GM21381 (cell line): ENCODE measurements at regions not wholly inside any gene's neighbourhood (a gene's known extent, or its start where the extent isn't known, plus 50 kb on each side); places are given as distances from the start of the nearest gene placed in this dataset.
"Not testable (repeated sequence)": the region's sequence is repeated elsewhere in the genome, so short reads cannot be mapped to it uniquely, and the experiment has no call there.

Experiments
- ATAC-seq: cut with Tn5 transposase; IDR thresholded peaks from one replicate; pipeline ENCODE4 v1.9.1; 2021; ENCODE audit warnings: mild to moderate bottlenecking, moderate library complexity; ENCODE audit not compliant: unreplicated experiment

DNA sequence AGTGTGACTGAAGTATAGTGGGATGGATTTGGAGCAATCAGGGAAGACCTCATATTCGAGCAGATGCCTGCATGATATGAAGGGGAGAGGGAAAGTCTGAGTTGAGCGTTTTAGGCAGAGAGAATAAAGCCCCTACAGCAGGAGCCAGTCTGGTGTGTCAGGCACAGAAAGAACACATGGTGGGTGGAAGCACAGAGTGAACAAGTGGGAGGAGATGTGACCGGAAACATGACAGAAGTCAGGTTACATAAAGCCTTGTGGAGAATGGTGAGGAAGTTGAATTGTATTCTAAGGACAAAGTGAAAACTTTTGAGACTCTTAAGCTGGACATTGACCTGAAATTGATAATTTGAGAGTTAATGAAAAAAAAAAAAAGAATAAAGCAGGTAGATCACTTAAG is 541.0 kb downstream of the PLOD2 start:
- no peak for ATAC-seq

DNA sequence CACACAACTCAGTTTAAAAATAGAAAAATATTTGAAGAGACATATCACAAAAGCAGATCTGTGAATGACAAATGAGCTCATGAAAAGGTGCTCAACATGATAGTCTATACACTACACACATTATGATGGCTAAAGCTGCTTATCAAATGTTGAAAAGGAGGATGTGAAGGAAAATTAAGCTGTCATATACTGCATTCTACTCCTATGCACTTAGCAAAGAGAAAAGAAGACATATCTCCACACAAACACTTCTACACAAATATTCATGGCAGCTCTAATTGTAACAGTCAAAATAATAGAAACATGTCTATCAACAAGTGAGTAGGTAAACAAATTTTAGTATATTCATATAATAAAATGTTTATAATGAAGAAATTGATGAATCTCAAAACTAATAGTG is 540.5 kb downstream of the PLOD2 start:
- no peak for ATAC-seq

DNA sequence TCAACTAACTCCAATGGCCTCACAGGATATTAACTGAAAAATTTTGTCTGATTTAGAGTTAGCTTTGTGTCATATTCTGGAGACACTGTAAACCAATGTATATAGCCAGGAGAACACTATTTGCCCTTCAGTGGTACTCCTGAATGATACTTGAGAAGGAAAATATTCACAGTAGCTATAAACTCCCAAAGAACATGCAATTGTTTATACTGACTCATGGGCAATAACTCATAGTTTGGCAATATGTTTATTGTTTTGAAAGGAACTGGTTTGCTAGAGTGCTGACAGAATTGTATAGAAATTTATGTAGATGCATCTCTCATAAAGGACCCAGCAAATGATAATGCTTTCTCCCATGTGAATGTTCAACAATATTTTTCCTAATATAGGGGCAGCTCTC is 537.6 kb downstream of the PLOD2 start:
- no peak for ATAC-seq

DNA sequence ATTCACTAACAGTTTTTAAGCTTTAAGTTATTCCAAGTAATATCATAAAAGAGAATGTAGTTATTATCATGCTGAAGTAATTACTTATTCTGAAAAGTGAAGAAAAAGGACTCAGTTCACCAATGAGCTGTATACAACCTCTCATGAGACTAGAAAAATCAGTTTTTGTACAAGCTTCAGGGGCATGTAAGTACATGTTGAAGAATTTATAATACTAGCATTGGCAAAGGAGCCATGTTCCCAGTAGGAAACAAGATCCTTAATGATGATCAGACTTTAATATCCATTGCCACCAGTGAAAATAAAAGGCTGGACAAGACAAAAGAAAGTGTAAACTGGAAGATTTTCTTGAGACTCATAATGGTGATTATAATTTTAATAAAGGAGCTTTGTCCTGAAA is 532.8 kb downstream of the PLOD2 start:
- ATAC-seq = no peak

DNA sequence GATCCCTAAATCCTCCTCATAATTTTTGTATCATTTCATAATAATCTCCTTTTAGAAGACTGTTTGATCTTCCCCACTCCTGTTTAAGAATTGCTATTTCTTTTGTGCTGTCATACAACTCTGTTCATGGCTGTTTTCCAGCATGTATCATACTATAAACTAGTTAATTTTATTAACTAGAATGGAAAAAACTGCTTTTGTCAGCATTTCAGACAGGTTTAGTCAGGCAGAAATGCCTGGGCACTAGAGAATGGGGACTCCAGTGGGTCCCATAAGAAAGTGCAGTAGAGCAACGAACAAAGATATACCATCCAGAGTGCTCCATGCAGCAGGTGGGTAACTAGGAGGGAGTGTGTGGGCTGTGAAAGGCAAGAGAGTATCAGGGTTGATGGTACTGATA is 523.9 kb downstream of the PLOD2 start:
- ATAC-seq = no peak

DNA sequence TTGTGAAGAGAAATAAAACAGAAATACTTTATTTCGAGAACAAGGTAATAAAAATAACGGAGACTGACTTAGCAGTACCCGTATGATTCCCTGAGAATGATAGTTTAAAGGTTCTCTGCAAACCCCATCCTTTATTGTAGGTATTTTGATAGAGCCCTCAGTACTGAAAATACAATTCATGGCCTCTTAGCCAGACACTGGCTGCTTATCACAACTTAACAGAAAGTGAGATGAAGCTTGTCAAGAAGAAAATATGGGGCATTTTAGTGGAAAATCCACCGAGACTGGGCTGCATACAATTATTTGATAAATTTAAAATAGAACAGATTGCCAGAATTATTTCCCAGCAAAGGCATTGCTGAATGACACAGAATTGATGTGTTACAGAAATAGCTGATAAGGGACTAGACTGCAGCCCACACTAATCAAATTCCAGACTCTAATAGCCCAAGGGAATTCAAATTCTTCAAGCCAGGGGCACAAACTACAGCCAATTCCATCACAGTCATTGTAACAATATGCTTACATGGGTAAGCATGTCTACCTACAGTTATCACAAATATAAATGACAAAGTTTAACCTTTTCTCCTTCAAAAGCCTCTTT is 521.9 kb downstream of the PLOD2 start:
- no peak for ATAC-seq

DNA sequence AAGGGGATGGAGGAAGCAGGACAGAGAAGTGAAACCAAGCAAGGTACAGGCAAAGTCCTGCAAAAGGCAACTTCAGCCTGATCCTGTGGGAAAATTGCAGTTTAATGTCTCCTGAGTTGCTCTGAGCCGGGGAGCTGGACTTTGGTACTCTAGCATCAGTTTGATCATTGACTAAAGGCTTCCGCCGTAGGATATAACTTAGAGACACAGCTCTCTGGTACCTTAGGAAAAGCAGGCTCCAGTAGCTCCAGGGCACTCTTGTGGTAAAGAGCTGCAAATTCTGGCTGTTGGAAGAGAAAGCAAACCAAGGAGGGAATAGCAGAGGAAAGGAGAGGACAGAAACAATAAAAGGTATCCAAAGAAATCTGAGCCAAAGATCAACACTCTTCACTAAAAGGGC is 521.1 kb downstream of the PLOD2 start:
- ATAC-seq = no peak

DNA sequence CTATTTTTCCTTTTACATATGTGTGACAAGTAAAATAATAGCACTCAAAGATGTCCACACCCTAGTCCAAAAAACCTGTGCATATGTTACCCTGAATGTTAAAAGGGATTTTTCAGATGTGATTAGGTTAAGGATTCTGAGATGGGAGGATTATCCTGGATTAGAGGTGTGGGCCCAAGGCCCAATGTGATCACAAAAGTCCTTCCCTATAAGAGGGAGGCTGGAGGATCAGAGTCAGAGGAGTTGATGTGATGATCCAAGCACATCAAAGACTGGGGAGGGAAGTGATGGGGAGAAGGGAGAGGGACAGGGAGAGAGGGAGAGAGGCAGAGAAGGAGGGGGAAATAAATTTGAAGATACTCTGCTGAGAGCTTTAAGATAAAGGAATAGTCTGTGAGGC is 512.6 kb downstream of the PLOD2 start:
- no peak for ATAC-seq

DNA sequence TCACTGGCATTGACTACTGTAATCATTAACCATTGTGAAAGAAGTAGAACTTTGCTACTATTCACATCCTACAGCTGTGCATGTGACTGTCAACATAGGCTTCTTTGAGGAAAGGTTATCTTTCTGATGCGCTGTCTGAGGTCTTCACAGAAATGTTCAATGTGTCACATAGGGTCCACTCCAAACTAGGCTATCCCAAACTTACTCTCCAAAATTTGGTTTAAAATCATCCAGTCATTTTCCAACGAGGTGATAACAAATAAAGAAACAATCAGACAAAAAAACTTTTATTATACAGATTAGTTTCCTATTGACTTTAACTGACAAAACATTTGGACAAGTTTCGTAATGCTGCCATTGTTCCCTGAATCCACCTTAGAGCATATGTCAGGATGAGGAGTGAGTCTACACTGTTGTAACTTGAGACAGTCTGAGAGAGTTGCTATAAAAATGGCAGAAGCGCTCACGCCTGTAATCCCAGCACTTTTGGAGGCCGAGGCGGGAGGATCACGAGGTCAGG is 511.6 kb downstream of the PLOD2 start:
- no peak for ATAC-seq

DNA sequence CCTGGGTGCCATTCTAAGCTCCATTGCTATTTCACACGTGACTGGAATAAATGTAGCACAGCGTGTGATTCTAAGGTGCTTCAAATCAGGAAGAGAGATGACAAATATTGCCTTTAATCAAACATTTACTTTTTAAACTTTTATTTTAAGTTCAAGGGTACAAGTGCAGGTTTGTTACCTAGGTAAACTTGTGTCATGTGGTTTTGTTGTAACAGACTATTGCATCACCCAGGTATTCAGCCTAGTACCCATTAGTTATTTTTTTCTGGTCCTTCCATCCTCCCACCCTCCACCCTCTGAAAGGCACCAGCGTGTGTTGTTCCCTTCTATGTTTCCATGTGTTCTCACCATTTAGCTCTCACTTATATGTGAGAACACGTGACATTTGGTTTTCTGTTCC is 510.8 kb downstream of the PLOD2 start:
- no peak for ATAC-seq

DNA sequence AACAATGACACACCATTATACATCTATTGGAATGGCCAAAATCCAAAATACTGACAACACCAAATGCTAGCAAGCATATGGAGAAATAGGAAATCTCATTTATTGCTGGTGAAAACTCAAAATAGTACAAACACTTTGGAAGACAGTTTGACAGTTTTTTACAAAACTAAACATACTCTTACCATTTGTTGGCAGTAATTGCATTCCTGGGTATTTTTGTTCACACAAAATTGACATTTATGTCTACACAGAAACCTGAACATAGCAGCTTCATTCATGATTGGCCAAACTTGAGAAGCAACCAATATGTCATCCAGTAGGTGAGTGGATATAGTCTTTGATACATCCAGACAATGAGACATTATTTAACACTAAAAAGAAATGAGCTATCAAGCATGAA is 489.9 kb downstream of the PLOD2 start:
- no peak for ATAC-seq

DNA sequence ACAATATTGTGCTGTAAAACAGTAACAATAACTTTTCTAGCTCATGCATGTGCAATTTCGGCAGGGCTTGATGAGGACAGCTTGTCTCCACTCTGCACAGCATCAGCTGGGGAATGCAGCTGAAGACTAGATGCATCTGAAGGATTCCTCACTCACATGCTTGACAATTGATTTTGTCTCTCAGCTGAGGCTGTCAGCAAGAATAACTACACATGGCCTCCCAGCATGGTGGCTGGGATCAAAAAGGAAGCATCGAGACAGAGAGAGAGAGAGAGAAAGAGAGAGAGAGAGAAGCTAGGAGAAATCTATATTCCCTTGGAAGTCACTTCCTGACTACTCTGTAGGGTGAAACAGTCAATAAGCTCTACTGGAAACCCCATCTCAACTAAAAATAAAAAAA is 487.1 kb downstream of the PLOD2 start:
- no peak for ATAC-seq

DNA sequence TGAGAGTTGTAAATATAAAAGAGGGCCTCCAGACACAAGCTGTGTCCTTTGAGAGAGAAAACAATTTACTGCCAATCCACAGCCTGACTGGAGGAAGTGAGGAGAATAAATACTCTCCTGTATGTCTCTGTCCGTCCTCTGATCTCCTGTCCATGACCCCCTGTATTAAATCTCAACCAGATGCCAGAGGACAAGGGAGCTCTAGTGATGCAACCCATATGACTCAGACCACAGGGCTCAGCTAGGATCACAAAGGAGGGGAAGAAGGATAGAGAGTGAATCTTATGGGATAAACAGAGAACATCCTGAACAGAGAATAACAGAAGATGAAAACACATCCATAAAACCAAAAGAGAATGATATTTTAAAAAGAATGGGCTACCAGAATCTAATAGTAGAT is 482.6 kb downstream of the PLOD2 start:
- no peak for ATAC-seq

DNA sequence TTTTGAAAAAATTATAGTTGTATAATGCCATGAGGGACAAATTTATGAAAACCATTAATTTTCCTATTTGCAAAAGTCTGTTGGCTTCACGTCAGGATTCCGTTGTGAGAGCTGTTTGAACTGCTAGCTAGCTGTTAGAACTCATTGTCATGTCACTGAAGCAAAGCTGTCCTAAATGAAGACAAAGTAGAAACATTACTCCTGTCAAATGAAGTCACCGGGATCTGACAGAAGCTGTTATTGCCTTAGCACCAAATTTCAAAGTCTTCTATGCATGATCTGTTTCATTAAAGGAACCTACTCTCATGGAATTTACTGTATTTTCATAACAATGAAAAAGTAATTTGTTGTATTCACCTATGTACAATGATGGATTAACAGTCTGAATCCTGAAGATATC is 479.8 kb downstream of the PLOD2 start:
- no peak for ATAC-seq

DNA sequence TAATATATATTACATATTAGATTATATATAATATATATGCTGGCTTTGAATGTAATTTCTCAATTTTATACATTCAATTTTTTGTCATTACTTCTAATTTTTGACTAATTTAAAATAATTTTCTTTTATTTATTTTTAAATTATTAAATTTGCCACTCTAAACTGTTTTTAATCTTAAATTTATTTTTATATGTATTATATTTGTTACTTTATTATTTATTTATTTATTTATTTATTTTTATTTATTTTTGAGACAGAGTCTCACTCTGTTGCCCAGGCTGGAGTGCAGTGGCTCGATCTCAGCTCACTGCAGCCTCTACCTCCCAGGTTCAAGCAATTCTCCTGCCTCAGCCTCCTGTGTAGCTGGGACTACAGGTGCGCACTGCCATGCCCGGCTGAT is 473.0 kb downstream of the PLOD2 start:
- not testable (repeated sequence) for ATAC-seq

DNA sequence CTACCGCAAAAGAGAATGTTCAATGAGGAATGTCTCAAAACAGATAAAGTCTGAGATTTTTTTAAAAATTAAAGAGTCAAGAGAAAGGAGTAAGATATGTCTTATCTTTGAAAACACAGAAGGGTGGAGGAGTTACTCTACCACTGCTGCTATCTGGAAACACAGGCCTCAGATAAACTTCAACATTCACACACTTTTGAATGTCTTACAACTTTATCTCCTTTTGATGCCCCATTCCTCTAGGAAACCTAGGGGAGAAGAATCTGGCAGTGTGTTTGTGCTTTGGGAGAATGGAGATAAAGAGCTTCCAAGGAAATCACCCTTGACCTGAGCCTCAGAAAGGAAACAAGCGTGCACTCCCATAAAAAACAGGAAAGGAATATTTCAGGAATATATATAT is 468.2 kb downstream of the PLOD2 start:
- no peak for ATAC-seq

DNA sequence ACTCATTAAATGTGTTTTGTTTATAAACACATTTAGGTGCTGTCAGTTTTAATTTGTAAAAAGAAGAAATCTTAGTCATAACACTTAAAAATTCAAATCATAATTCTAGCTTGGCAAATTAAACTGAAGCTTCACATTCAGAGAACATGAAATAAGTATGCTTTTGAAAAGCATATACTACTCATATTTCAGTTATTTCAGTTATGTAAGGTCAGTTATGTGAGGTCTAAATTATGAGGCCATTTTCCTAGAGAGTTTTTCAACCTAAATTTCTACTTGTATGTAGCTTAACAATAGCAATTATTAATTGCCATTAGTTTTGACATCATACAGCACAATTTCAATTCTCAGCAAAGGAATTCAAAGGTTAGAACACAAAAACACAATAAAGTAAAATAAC is 465.0 kb downstream of the PLOD2 start:
- ATAC-seq = no peak

DNA sequence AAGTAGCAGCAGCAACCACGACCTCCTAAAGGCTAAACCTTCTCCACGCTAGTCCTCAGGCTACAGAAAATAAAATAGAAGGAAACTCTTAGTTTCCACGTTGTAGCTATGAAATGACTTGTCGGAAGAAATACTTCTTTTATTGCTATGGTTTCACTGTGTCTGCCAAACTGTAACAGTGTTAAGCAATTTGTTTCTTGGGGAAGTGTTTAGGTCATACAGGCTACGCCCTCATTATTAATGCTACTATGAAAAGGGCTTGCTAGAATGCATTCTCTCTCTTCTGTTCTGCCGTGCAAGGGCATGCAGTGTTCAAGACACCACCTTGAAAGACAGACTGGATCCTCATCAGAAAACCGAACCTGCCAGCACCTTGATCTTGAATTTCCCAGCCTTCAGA is 462.7 kb downstream of the PLOD2 start:
- ATAC-seq = no peak

DNA sequence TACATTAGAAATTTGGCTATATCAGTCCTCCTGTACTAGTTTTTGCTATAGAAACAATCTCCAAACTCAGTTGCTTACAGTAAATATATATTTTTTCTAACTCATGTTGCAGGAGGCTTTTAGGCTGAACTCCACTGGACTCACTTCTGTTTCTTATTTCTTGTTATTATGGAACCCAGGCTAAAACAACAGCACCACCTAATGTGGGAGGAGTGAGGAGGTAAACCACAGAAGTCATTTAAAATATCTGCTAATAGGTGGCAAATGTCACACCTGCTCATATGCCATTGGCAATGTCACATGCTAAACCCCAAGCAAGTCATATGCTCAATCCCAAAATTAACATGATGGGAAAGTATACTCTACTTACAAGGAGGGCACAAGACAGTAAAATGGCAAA is 462.2 kb downstream of the PLOD2 start:
- ATAC-seq = no peak

DNA sequence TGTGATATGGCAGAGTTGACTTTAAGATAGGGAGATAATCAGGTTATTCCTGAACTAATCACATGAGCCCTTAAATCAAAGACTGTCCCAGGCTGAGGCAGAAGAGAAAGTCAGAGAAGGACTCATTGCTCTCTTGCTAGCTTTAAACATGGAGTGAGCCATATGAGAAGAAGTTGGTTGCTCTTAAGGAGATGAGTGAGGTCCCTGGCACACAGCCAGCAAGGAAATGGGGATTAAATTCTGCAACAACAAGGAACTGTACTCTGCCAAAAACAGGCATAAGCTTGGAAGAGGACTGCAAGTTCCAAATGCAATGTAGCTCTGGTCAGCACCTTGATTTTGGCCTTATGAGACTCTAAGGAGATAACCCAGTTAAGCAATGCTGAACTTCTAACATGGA is 457.0 kb downstream of the PLOD2 start:
- ATAC-seq = no peak

DNA sequence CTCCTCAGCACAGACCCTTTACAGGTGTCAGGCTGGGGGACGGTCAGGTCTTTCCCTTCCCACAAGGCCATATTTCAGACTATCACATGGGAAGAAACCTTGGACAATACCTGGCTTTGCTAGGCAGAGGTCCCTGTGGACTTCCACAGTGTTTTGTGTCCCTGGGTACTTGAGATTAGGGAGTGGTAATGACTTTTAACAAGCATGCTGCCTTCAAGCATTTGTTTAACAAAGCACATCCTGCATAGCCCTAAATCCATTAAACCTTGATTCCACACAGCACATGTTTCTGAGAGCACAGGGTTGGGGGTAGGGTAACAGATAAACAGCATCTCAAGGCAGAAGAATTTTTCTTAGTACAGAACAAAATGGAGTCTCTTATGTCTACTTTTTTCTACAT is 451.2 kb downstream of the PLOD2 start:
- ATAC-seq = not testable (repeated sequence)

DNA sequence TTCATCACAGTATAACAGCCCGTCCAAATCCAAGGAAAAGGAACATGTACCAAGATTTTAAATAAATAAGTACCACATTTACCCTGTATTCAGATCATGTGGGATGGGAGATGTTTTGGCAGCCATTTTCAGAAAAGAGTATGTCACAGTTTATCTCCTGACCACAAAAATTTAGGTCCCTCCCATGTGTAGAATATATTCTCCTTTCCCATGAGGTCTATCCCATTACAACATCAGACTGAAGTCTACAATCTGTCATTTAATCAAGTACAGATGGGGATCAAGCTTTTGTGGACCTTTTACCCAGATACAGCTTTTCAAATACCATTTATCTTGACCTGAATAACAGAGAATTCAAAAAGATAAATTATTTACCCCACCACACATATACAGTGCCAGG is 444.5 kb downstream of the PLOD2 start:
- ATAC-seq = no peak

DNA sequence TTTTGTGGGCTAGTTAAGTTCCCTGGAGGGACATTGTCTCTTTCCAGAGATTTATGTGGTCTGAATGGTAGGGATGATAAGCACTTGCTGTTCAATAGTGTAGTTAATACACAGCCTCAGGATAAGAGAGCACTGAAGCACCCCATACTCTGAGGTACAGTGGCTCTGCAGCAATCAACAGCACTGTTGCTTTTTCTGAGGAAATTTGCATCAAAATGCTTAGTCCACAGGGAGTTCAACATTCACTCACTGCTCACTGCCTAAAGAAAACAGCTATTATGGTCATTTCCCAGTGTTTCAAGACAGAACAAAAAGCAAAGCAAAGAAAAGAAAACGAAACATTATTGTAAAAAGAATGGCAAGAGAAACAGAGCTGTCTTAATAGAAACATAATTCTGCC is 441.9 kb downstream of the PLOD2 start:
- no peak for ATAC-seq
